ENCODE measurements at regions not wholly inside any gene's neighbourhood (a gene's known extent, or its start where the extent isn't known, plus 50 kb on each side); places are given as distances from the start of the nearest gene placed in this dataset.

- TF ChIP-seq CTCF (IDR thresholded peaks at IDR 0.05; ENCODE audit: poor library complexity, severe bottlenecking): no peak
- no peak for TF ChIP-seq EZH2 (IDR thresholded peaks at IDR 0.05; ENCODE audit: borderline replicate concordance, insufficient read depth, low read length, poor library complexity, severe bottlenecking)
Measured at GRCh38 chr6:153767127-153767526, 271.9 kb upstream of the OPRM1 start.

Measured in neural cell (in vitro differentiated cells).